Osteoblast (primary cell): ENCODE measurements at regions not wholly inside any gene's neighbourhood (a gene's known extent, or its start where the extent isn't known, plus 50 kb on each side); places are given as distances from the start of the nearest gene placed in this dataset.
"Not testable (repeated sequence)": the region's sequence is repeated elsewhere in the genome, so short reads cannot be mapped to it uniquely, and the experiment has no call there.

Experiments
- DNase-seq: peaks from one replicate; pipeline ENCODE4 v3.0.0; 2011; ENCODE audit warnings: low spot score, mixed read lengths; ENCODE audit not compliant: insufficient read length; ENCODE audit errors: missing footprints
- H2AFZ ChIP-seq: 2 replicates; pipeline ENCODE4 v1.6.0; 2011; ENCODE audit warnings: mild to moderate bottlenecking, low read length
- H3K27ac ChIP-seq: 2 replicates; pipeline ENCODE4 v1.5.1; 2011; ENCODE audit warnings: mild to moderate bottlenecking, low read depth, low read length, moderate library complexity
- H3K27me3 ChIP-seq: 2 replicates; pipeline ENCODE4 v1.6.0; 2012; ENCODE audit warnings: mild to moderate bottlenecking, control low read depth, inconsistent platforms, low read length, moderate library complexity; ENCODE audit not compliant: insufficient read depth
- H3K36me3 ChIP-seq: 2 replicates; pipeline ENCODE4 v1.5.1; 2011; ENCODE audit warnings: mild to moderate bottlenecking, low read length, control low read depth, moderate library complexity; ENCODE audit not compliant: insufficient read depth
- H3K4me1 ChIP-seq: 2 replicates; pipeline ENCODE4 v1.5.1; 2011; ENCODE audit warnings: mild to moderate bottlenecking, low read length, control low read depth, moderate library complexity; ENCODE audit not compliant: insufficient read depth
- H3K4me2 ChIP-seq: 2 replicates; pipeline ENCODE4 v1.6.0; 2011; ENCODE audit warnings: mild to moderate bottlenecking, low read length; ENCODE audit not compliant: insufficient read depth
- H3K4me3 ChIP-seq: fragments of 200-600 bp; sonication (generic); 3 replicates; pipeline ENCODE4 v1.5.1; 2012; ENCODE audit warnings: mild to moderate bottlenecking, low read length, inconsistent platforms; ENCODE audit not compliant: insufficient read depth
- H3K79me2 ChIP-seq: 2 replicates; pipeline ENCODE4 v1.6.0; 2012; ENCODE audit warnings: mild to moderate bottlenecking, low read length, control low read depth, inconsistent platforms; ENCODE audit not compliant: insufficient read depth
- H3K9me3 ChIP-seq: 2 replicates; pipeline ENCODE4 v1.5.1; 2011; ENCODE audit warnings: low read depth, low read length, control low read depth
- H4K20me1 ChIP-seq: 2 replicates; pipeline ENCODE4 v1.6.0; 2012; ENCODE audit warnings: mild to moderate bottlenecking, low read length, control low read depth; ENCODE audit not compliant: insufficient read depth
- TF ChIP-seq, protein P1 (sequence below): IDR thresholded peaks from 2 replicates; pipeline ENCODE4 v1.5.1; 2011; ENCODE audit warnings: mild to moderate bottlenecking, low read depth, low read length, moderate library complexity; ENCODE audit errors: extremely low read depth

DNA sequence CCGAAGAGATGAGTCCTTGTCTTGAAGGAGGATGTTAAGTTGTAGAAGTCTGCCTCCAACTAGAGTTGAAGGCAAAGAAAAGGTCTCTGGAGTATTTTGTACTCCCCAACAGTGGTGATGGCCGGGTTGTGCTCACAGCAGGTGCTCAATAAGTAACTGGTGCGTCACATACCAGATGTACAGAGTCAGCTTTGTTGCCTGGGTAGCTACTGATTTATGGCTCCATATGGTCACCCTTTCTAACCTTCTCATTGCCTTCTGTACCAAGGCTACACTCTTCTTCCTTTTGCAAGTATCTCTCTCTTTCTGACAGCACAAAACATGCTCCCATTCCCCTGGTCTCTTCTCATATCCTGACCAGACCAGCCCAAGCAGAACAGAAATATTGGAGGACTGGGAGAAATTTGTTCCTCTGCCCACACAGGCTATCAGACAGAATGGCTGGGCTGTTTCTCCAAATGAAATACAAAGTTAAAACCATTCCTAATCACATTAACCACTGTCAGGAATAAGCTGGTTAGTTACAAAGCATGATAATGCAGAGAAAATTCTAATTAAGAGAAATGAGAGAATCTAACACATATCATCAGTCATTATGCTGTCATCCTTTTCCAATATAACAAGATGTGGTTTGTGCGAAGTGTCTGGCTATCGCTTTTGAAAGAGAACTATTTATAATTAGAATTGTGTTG, 150.1 kb upstream of the LRRN1 start:
- Histone ChIP-seq H3K4me3 (no peak overlapping the region), H3K36me3 (no peaks in the 10 kb centered on the region), H3K4me1 (no peaks in the 10 kb centered on the region), H3K79me2 (no peaks in the 10 kb centered on the region), H2AFZ (no peak overlapping the region), H3K4me2 (no peak overlapping the region), H4K20me1 (no peaks in the 10 kb centered on the region), H3K9me3 (no peaks in the 10 kb centered on the region), H3K27ac (no peak overlapping the region), H3K27me3 (no peaks in the 10 kb centered on the region)
- DNase-seq, result no peak
- TF ChIP-seq, protein P1, sequence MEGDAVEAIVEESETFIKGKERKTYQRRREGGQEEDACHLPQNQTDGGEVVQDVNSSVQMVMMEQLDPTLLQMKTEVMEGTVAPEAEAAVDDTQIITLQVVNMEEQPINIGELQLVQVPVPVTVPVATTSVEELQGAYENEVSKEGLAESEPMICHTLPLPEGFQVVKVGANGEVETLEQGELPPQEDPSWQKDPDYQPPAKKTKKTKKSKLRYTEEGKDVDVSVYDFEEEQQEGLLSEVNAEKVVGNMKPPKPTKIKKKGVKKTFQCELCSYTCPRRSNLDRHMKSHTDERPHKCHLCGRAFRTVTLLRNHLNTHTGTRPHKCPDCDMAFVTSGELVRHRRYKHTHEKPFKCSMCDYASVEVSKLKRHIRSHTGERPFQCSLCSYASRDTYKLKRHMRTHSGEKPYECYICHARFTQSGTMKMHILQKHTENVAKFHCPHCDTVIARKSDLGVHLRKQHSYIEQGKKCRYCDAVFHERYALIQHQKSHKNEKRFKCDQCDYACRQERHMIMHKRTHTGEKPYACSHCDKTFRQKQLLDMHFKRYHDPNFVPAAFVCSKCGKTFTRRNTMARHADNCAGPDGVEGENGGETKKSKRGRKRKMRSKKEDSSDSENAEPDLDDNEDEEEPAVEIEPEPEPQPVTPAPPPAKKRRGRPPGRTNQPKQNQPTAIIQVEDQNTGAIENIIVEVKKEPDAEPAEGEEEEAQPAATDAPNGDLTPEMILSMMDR, result no peak

- no peaks in the 10 kb centered on the region for H3K9me3 ChIP-seq
- no peaks in the 10 kb centered on the region for H3K4me1 ChIP-seq
- no peak overlapping the region for H3K4me3 ChIP-seq
- H3K36me3 ChIP-seq, result no peaks in the 10 kb centered on the region
- TF ChIP-seq, protein P1, result no peak
- DNase-seq, result no peak
- no peak overlapping the region for H2AFZ ChIP-seq
- H3K79me2 ChIP-seq, result no peaks in the 10 kb centered on the region
- no peaks in the 10 kb centered on the region for H4K20me1 ChIP-seq
- H3K27ac ChIP-seq, result no peak overlapping the region
- H3K27me3 ChIP-seq, result no peaks in the 10 kb centered on the region
- no peak overlapping the region for H3K4me2 ChIP-seq
Observed at GRCh38 chr3:3646934-3647333, 152.3 kb upstream of the LRRN1 start.

DNA sequence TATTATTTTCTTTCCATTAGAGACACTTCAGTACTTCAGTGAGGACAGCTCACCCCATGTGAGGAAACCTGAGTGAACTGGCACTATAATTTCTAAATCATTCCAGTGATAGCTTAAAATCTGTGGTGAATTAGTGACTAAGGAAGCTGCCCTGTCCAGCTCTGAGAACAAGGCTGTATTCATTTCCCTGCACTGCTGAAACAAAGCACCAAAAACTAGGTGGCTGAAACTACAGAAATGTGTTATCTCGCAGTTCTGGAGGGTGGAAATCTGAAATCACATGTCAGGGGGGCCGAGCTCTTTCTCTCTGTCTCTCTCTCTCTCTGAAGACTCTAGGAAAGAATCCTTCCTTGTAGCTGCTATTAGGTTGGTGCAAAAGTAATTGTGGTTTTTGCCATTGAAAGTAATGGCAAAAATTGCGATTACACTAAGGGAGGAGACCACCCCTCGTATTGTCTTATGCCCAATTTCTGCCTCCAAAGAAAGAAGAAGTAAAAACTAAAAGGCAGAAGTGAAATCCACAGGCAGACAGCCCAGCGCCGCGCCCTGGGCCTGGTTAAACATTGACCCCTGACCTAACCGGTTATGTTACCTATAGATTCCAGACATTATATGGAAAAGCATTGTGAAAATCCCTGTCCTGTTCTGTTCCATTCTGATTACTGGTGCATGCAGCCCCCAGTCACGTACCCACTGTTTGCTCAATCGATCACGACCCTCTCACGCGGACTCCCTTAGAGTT, 153.0 kb upstream of the LRRN1 start:
- H2AFZ ChIP-seq, DNase-seq, H3K9me3 ChIP-seq: not testable (repeated sequence)

DNA sequence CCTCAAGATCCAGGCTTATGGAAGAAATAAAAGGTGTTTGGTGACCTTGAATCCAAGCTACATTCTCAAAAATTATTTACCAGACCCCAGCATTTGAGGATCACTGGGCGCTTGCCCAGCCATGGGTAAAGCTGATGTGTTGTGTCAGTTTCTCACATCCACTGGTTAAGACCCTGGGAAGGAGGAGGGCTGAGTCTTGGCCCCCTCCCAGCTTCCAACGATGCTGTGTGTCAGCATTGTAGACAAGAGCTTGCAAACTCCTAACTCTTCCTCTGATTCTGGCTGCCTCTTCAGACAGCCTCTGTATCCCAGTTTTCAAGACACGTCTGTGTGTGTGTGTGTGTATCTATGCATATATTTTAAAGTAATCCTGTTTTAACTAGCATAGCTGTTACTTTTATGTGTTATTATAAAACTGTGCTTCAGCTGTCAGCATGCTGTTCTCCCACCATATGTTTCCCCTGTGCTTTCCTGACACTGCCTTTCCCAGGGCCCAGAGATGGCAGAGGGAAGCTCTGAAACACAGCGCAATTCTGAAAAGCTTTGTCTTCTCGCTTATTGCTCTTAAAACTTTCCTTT, 157.3 kb upstream of the LRRN1 start:
- no peaks in the 10 kb centered on the region for H3K9me3 ChIP-seq
- H3K4me2 ChIP-seq, result no peak overlapping the region
- H3K79me2 ChIP-seq, result no peaks in the 10 kb centered on the region
- H3K4me3 ChIP-seq, result no peak overlapping the region
- H3K27me3 ChIP-seq, result no peaks in the 10 kb centered on the region
- TF ChIP-seq, protein P1, result no peak
- no peaks in the 10 kb centered on the region for H3K4me1 ChIP-seq
- no peak overlapping the region for H3K27ac ChIP-seq
- no peak overlapping the region for H2AFZ ChIP-seq
- no peak for DNase-seq
- H4K20me1 ChIP-seq, result no peaks in the 10 kb centered on the region
- no peaks in the 10 kb centered on the region for H3K36me3 ChIP-seq

More for the DNA sequence above, 153.0 kb upstream of the LRRN1 start:
- H3K27me3 ChIP-seq, H3K27ac ChIP-seq, H3K4me1 ChIP-seq, H4K20me1 ChIP-seq, H3K36me3 ChIP-seq, H3K4me2 ChIP-seq, H3K4me3 ChIP-seq, H3K79me2 ChIP-seq: not testable (repeated sequence)
